ENCODE measurements at regions not wholly inside any gene's neighbourhood (a gene's known extent, or its start where the extent isn't known, plus 50 kb on each side); places are given as distances from the start of the nearest gene placed in this dataset.

DNA sequence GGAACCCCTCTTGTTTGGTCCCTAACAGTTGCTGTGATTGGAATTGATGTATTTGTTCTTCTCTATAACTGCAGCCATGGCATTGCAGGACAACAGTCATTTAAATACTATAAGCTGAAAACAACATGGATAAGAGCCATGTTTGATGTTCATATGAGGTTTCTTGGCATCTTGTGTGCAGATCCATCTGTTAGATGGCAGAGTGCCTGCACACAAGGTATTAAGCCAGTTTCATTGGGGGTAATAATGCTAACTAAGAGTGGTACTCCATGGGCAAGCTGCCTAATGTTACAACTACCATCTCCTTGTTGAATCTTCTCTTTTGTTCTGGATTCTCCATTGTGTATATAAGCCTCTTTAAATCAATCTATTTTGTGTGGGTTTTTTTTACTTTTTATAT, 206.0 kb upstream of the CHORDC1 start:
- no peak for TF ChIP-seq CTCF (IDR thresholded peaks at IDR 0.05)
- TF ChIP-seq EZH2 (IDR thresholded peaks at IDR 0.05; ENCODE audit: borderline replicate concordance, insufficient read depth, low read depth, low read length, poor library complexity, severe bottlenecking): no peak
